Mesodermal cell (in vitro differentiated cells): ENCODE measurements at regions not wholly inside any gene's neighbourhood (a gene's known extent, or its start where the extent isn't known, plus 50 kb on each side); places are given as distances from the start of the nearest gene placed in this dataset.
"Not testable (repeated sequence)": the region's sequence is repeated elsewhere in the genome, so short reads cannot be mapped to it uniquely, and the experiment has no call there.

Experiments
- H3K27ac ChIP-seq: 2 replicates; pipeline ENCODE4 v1.7.0; 2013; ENCODE audit warnings: mild to moderate bottlenecking, low read depth, low read length, moderate library complexity; ENCODE audit not compliant: severe bottlenecking
- H3K36me3 ChIP-seq: 2 replicates; pipeline ENCODE4 v1.7.1; 2013; ENCODE audit warnings: mild to moderate bottlenecking, low read length, moderate library complexity; ENCODE audit not compliant: control insufficient read depth, insufficient read depth
- H3K4me1 ChIP-seq: one replicate; pipeline ENCODE4 v1.7.1; 2013; ENCODE audit warnings: mild to moderate bottlenecking, low read length; ENCODE audit not compliant: insufficient read depth, control insufficient read depth, poor library complexity, severe bottlenecking
- H3K4me3 ChIP-seq: 2 replicates; pipeline ENCODE4 v1.7.0; 2013; ENCODE audit warnings: low read length, control low read depth, mild to moderate bottlenecking; ENCODE audit not compliant: insufficient read depth, poor library complexity, severe bottlenecking; ENCODE audit errors: extremely low read depth
- H3K9me3 ChIP-seq: 2 replicates; pipeline ENCODE4 v1.7.1; 2013; ENCODE audit warnings: mild to moderate bottlenecking, low read length, moderate library complexity; ENCODE audit not compliant: control insufficient read depth
- WGBS, 2 experiments: methylation state at CpG; one replicate each; pipeline ENCODE4 v1.1.5; 2013; ENCODE audit warnings: missing lambda C conversion rate in 2 of 2; ENCODE audit not compliant: insufficient coverage in 2 of 2; 5-methylcytosine and 5-hydroxymethylcytosine counted together

GRCh38 chr4:135464311-135464710, 1262.7 kb upstream of the PABPC4L start:
- Histone ChIP-seq H3K27ac (no peak overlapping the region), H3K36me3 (no peaks in the 10 kb centered on the region), H3K4me3 (no peak overlapping the region), H3K4me1 (no peaks in the 10 kb centered on the region), H3K9me3 (no peaks in the 10 kb centered on the region)
- 81% methylated on average over 3 of the region's 7 CpGs; no CpG with 5 or more reads in 1 of the 2 experiments for WGBS, 2 experiments

- 90 to 95% methylated on average over 5 to 11 of the region's 22 CpGs for WGBS, 2 experiments
- H3K36me3 ChIP-seq, H3K4me3 ChIP-seq, H3K4me1 ChIP-seq, H3K9me3 ChIP-seq, H3K27ac ChIP-seq: not testable (repeated sequence)
Measured at GRCh38 chr4:135447598-135447997, 1246.0 kb upstream of the PABPC4L start.

- WGBS, 2 experiments, result 100% methylated on average over 1 of the region's 2 CpGs; no CpG with 5 or more reads in 1 of the 2 experiments
Measured at GRCh38 chr4:135434936-135435335, 1233.3 kb upstream of the PABPC4L start.

GRCh38 chr4:135429528-135429927, 1227.9 kb upstream of the PABPC4L start:
- Histone ChIP-seq H3K4me1 (no peaks in the 10 kb centered on the region), H3K36me3 (no peaks in the 10 kb centered on the region), H3K27ac (no peak overlapping the region), H3K9me3 (no peaks in the 10 kb centered on the region), H3K4me3 (no peak overlapping the region)
- no CpG with 5 or more reads among the region's 1 CpG for WGBS, 2 experiments

More at GRCh38 chr4:135434936-135435335, 1233.3 kb upstream of the PABPC4L start:
- Histone ChIP-seq H3K9me3 (no peaks in the 10 kb centered on the region), H3K36me3 (no peaks in the 10 kb centered on the region), H3K4me1 (no peaks in the 10 kb centered on the region), H3K27ac (no peak overlapping the region), H3K4me3 (no peak overlapping the region)

- WGBS, 2 experiments, result no CpG with 5 or more reads among the region's 1 CpG
- Histone ChIP-seq H3K4me1 (no peaks in the 10 kb centered on the region), H3K36me3 (no peaks in the 10 kb centered on the region), H3K4me3 (no peak overlapping the region), H3K27ac (no peak overlapping the region), H3K9me3 (no peaks in the 10 kb centered on the region)
Measured at GRCh38 chr4:135418353-135418752, 1216.8 kb upstream of the PABPC4L start.

GRCh38 chr4:135412213-135412612, 1210.6 kb upstream of the PABPC4L start:
- Histone ChIP-seq H3K4me3 (no peak overlapping the region), H3K36me3 (no peaks in the 10 kb centered on the region), H3K9me3 (no peaks in the 10 kb centered on the region), H3K27ac (no peak overlapping the region), H3K4me1 (no peaks in the 10 kb centered on the region)
- 80 to 91% methylated on average over 4 of the region's 4 CpGs for WGBS, 2 experiments

- Histone ChIP-seq H3K36me3 (no peaks in the 10 kb centered on the region), H3K27ac (no peak overlapping the region), H3K4me3 (no peak overlapping the region), H3K9me3 (no peaks in the 10 kb centered on the region), H3K4me1 (no peaks in the 10 kb centered on the region)
- no CpG with 5 or more reads among the region's 2 CpGs for WGBS, 2 experiments
Measured at GRCh38 chr4:135411251-135411650, 1209.7 kb upstream of the PABPC4L start.

GRCh38 chr4:135409261-135409660, 1207.7 kb upstream of the PABPC4L start:
- 71% methylated on average over 4 of the region's 4 CpGs; no CpG with 5 or more reads in 1 of the 2 experiments for WGBS, 2 experiments
- H3K4me1 ChIP-seq, H3K36me3 ChIP-seq, H3K9me3 ChIP-seq, H3K27ac ChIP-seq, H3K4me3 ChIP-seq: not testable (repeated sequence)

- H3K9me3 ChIP-seq, result no peaks in the 10 kb centered on the region
- no peak overlapping the region for H3K27ac ChIP-seq
- H3K4me3 ChIP-seq, result no peak overlapping the region
- H3K36me3 ChIP-seq, result no peaks in the 10 kb centered on the region
- no peaks in the 10 kb centered on the region for H3K4me1 ChIP-seq
- 88 to 93% methylated on average over 6 to 10 of the region's 12 CpGs for WGBS, 2 experiments
Measured at GRCh38 chr4:135408109-135408508, 1206.5 kb upstream of the PABPC4L start.

GRCh38 chr4:135406597-135406996, 1205.0 kb upstream of the PABPC4L start:
- not testable (repeated sequence) for H3K4me3 ChIP-seq, H3K4me1 ChIP-seq, H3K9me3 ChIP-seq, H3K36me3 ChIP-seq, H3K27ac ChIP-seq
- 94 to 100% methylated on average over 1 to 21 of the region's 22 CpGs for WGBS, 2 experiments

GRCh38 chr4:135385830-135386581, 1184.4 kb upstream of the PABPC4L start:
- H3K4me3 ChIP-seq, result no peak overlapping the region
- 90 to 91% methylated on average over 6 to 8 of the region's 10 CpGs for WGBS, 2 experiments
- H3K27ac ChIP-seq, result no peak overlapping the region
- H3K9me3 ChIP-seq, result no peaks in the 10 kb centered on the region
- H3K4me1 ChIP-seq, result no peaks in the 10 kb centered on the region
- H3K36me3 ChIP-seq, result no peaks in the 10 kb centered on the region
